ENCODE measurements at regions not wholly inside any gene's neighbourhood (a gene's known extent, or its start where the extent isn't known, plus 50 kb on each side); places are given as distances from the start of the nearest gene placed in this dataset.

- TF ChIP-seq EGR1 (IDR thresholded peaks at IDR 0.05; ENCODE audit: borderline replicate concordance in 1 of 2, low read depth in 2 of 2, low read length in 2 of 2): no peak
- no peak for TF ChIP-seq ATF3 (IDR thresholded peaks at IDR 0.05; ENCODE audit: borderline replicate concordance, extremely low read depth, low read depth, low read length)
- TF ChIP-seq RELB (IDR thresholded peaks at IDR 0.05; ENCODE audit: low read depth): no peak
- no peak for TF ChIP-seq MAX (IDR thresholded peaks at IDR 0.05; ENCODE audit: low read depth, low read length)
- TF ChIP-seq NRF1 (conservative IDR thresholded peaks at IDR 0.05; ENCODE audit: low read depth, low read length): no peak
These were observed 410.2 kb upstream of the PRMT6 start (continued) for GRCh38 chr1:106646261-106646784.

GRCh38 chr1:106646816-106647215 is 409.7 kb upstream of the PRMT6 start:
- ATAC-seq: no peak
- CTCF ChIA-PET: no interaction called here
- POLR2A ChIA-PET: no interaction called here
- H3K36me3 ChIP-seq (ENCODE audit: control insufficient read depth in 2 of 2, insufficient read depth in 2 of 2, low read length in 1 of 2): no peaks in the 10 kb centered on the region
- RAD21 ChIA-PET (ENCODE audit: unreplicated experiment): no interaction called here
- SMC1A ChIA-PET (ENCODE audit: uncharacterized antibody, unreplicated experiment): no interaction called here
- WGBS (ENCODE audit: insufficient coverage, insufficient replicate concordance, low lambda C conversion rate, missing lambda C conversion rate): 0% methylated on average over 1 of the region's 1 CpG
- no peaks in the 10 kb centered on the region for H3K27me3 ChIP-seq (replicated peaks in 1 of 2; ENCODE audit: control insufficient read depth in 2 of 2, insufficient read depth in 2 of 2, low read length in 1 of 2)
- H3K27ac ChIP-seq (ENCODE audit: control insufficient read depth, insufficient read depth): no peak overlapping the region
- H3K79me2 ChIP-seq (ENCODE audit: control insufficient read depth, insufficient read depth, low read length): no peaks in the 10 kb centered on the region
- in situ Hi-C loops (cut with MboI) (no loop called here), intact Hi-C loops (cut with micrococcal nuclease; ENCODE audit: unreplicated experiment) (no loop called here)
- no peak for DNase-seq (ENCODE audit: low read depth, low spot score)
- H2AFZ ChIP-seq (ENCODE audit: control insufficient read depth, low read depth, low read length): no peak overlapping the region
- H3K9ac ChIP-seq (ENCODE audit: control insufficient read depth, insufficient read depth, low read length): no peak overlapping the region
- H4K20me1 ChIP-seq (ENCODE audit: control insufficient read depth, insufficient read depth): no peaks in the 10 kb centered on the region
- BruUV-seq (replicated peaks): no TSS peak
- H3K4me3 ChIP-seq: no peak overlapping the region
- no peaks in the 10 kb centered on the region for H3K4me1 ChIP-seq (ENCODE audit: control insufficient read depth, insufficient read depth, low read length)
- no peak overlapping the region for H3K4me2 ChIP-seq (ENCODE audit: control insufficient read depth, insufficient read depth)
- H3K9me3 ChIP-seq (replicated peaks; ENCODE audit: control insufficient read depth, insufficient read depth, low read length): no peaks in the 10 kb centered on the region
- TF ChIP-seq BCL11A (IDR thresholded peaks at IDR 0.05; ENCODE audit: low read depth, low read length): no peak
- TF ChIP-seq, protein P1, sequence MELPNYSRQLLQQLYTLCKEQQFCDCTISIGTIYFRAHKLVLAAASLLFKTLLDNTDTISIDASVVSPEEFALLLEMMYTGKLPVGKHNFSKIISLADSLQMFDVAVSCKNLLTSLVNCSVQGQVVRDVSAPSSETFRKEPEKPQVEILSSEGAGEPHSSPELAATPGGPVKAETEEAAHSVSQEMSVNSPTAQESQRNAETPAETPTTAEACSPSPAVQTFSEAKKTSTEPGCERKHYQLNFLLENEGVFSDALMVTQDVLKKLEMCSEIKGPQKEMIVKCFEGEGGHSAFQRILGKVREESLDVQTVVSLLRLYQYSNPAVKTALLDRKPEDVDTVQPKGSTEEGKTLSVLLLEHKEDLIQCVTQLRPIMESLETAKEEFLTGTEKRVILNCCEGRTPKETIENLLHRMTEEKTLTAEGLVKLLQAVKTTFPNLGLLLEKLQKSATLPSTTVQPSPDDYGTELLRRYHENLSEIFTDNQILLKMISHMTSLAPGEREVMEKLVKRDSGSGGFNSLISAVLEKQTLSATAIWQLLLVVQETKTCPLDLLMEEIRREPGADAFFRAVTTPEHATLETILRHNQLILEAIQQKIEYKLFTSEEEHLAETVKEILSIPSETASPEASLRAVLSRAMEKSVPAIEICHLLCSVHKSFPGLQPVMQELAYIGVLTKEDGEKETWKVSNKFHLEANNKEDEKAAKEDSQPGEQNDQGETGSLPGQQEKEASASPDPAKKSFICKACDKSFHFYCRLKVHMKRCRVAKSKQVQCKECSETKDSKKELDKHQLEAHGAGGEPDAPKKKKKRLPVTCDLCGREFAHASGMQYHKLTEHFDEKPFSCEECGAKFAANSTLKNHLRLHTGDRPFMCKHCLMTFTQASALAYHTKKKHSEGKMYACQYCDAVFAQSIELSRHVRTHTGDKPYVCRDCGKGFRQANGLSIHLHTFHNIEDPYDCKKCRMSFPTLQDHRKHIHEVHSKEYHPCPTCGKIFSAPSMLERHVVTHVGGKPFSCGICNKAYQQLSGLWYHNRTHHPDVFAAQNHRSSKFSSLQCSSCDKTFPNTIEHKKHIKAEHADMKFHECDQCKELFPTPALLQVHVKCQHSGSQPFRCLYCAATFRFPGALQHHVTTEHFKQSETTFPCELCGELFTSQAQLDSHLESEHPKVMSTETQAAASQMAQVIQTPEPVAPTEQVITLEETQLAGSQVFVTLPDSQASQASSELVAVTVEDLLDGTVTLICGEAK (IDR thresholded peaks at IDR 0.05; ENCODE audit: borderline replicate concordance): no peak
- TF ChIP-seq ATF3 (IDR thresholded peaks at IDR 0.05; ENCODE audit: borderline replicate concordance, extremely low read depth, low read depth, low read length): no peak
- FAIRE-seq: no peak

Measured in GM12878 (cell line).